CD4-positive, alpha-beta T cell treated with Interferon gamma for 1 hour (primary cell): ENCODE measurements at regions not wholly inside any gene's neighbourhood (a gene's known extent, or its start where the extent isn't known, plus 50 kb on each side); places are given as distances from the start of the nearest gene placed in this dataset.

Experiments
- DNase-seq: peaks from one replicate; pipeline ENCODE4 v3.0.0-alpha.2; 2020

DNA sequence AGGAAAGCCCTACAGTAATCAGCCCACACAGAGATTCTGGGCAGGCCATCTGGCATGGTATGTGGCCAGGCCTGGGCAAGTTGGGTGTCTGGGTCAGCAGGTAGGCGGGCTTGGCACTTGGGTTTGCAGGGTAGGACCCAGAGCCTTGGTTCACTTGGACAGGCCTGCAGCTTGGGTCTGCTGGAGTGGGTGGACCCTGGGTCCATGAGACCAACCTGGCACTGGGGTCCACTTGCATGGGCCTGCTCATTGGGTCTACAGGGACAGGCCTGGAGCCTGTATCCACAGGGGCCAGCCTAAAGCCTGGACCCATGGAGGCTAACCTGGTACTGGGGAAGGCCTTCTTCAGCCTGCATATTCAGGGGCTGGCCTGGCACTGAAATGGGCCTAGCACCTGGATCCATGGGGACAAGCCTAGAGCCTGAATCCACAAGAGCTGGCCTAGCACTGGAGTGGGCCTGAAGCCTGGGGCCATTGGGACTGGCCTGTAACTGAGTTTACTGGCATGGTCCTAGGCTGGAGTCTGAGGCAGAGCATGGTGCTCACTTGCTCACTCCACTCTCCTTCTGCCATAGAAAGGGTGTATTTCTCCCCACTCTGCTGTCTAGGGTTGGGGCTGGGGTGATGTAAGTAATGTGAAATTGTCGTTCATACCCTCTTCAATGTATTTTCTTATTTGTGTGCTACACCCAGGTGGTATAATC lies 315.0 kb downstream of the AHR start:
- no peak for DNase-seq

DNA sequence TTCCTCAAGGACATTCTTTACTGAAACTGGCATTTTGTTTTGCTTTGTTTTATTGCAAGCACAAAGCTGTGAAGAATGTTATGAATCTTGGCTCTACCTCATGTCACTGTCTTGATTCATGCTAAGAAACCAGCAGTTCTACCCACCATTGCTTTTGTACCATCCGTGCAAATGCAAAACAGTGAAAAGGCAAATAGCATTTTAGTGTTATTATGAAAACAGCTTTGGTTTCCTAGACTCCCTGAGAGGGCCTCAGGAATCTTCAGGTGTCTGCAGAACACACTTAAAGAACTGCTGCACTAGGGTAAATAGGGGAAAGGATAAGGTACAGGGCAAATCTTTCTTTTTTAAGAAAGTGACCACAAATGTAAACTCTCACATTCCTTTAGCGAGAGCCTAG lies 318.9 kb downstream of the AHR start:
- no peak for DNase-seq

DNA sequence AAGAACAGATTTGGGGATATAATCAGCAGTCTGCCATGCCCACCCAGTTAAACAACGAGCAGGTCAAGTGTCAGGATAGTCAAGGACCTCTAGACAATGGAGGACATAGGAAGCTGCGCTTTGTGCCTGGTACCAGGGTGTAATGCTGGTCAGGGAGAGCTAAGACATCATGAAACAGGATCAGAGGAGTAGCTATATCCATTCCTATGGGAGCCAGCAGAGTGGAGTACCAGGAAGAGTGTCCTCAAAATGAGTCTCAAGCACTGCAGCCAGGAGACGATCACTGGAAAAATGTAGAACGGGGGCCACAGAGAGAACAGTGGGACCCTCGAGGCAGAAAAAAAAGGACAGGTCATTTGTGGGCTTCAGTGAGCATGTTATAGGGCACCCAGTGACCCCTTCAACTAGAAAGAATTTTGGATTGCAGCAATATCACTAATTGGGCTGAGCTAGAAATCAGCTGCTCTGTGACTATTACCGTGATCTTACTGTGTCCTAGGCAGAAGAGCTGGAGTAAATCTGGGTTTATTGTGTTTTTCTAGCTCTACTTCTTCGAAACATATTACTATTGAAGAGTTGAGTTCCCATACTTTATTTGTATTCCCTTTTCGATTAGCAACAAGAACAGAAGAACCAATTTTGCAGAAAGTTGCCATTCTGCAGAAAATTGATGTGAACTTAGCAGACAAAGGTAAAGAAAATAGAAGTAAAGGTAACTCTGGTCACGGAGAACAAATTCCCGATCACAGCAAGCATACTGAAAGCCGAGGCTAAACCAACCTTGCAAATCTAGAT lies 319.6 kb downstream of the AHR start:
- no peak for DNase-seq

DNA sequence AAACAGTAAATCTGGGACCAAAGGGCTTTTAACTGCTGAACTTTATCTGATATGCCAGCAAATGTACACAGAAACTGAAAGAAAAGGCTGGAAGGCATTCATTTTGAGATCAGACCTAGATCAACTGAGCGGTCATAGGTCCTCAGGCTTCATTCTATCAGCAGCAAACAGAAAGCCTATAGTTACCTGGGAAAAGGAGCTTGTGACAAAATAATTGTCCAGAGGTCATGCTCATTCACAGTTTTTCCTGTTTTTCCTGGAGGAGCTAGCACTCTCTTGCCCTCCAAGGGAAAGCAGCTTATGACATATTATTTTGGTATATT lies 320.2 kb downstream of the AHR start:
- no peak for DNase-seq

DNA sequence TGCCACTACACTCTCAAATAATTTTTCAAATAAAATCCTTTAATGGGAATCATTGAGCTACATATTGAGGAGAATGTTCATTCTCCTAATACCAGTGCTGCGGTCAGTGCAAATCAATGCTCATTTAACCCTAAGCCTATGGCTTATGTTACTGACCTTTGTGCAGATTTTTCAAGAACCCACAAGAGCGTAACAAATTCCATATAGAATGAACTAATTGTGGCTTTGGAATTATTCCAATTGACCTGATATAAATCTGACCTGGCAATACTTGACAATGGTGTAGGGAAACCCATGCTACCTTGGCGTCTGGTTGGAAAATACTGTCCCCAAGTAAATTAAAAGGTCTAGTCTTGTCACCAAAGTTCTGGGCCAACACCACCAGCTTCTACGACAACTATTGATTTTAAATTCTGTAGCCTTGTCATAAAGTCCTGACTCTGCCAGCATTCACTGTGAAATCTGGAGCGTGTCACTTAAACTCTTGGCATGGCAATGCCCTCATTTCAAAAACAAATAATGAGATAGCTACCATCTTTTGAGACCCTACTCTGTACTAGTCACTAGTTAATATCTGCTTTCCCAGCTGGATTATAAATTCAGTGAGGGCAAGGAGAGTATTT lies 320.9 kb downstream of the AHR start:
- DNase-seq: no peak

DNA sequence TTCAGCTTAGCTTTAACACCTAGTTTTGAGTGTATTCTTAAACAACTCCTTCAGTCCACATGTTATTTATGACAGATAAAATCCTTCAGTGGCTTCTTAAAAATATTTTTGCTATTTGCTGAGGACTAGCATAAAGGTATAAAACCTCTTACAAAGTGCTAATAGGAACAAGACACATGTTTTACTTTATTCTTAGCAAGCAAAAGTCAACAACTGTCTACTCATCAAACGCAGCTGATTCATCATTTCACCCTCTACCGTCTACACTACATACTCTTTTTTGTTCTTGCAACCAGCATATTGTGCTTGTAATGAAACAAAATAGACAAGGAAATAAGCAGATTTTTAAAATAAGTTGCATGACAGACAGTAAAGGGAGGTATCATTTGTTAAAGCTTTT lies 319.7 kb downstream of the SNX13 start:
- DNase-seq: no peak

DNA sequence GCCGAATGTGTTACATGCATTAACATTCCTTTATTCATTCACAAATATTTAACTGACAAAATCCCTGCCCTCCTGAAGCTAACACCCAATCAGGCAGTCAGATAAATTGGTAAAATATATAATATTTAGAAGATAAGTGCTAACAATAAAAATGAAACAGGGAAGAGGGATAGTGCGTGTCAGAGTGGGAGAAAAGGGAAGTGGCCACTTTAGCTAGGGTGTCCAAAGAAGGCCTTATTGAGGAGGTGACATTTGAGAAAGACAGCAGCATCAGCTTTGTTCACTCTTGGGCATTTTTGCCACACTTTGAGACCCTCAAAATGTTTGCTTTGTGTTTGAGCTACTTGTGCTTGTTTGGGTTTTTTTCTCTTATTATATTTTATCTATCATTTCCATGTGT lies 317.8 kb downstream of the SNX13 start:
- no peak for DNase-seq

DNA sequence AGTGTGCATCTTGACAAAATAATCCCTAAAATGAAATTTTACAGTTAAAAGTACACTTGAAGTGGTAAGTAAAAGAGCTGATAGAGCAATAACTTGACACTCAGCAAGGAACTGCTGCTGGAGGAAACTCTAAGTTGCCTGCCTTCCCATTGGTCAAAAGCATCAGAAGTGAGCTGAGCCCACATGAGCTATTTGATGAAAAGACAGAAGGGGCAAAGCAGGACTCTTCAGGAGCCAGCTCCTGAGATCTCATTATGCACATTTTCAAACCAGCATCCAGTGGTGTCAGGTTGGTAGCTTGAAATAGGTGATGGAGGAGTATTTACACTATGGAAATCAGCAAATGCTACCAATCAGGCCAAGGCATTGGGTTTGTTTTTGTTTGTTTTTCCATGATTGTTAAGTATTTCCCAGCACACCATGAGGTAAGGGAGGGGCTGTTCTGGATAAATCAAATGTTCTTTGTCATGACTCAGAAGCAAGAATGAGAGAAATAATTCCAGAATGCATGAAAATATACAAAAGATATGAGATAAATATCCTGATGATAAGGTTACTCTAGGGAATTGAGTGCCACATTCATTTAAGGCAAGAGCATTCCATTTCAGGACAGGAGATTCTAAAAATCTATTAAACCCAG lies 316.6 kb downstream of the SNX13 start:
- DNase-seq: no peak

DNA sequence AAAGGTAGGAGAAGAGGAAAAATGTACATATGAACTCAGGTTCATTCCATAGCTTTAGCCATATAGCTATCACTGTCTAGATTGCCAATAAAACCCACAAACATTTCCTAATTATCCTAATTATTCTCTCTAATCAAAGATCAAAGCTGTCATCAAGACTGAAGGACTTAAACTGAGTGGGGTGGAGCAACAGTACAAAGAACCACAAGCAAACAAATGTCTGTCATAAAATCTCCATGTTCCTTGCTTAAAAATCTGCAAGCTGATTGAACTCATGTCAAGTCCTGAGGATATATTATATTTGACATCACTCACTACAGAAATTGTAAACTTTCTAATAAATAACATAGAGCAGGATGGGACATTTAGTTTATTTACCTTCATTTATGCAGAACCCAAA lies 315.9 kb downstream of the SNX13 start:
- no peak for DNase-seq

DNA sequence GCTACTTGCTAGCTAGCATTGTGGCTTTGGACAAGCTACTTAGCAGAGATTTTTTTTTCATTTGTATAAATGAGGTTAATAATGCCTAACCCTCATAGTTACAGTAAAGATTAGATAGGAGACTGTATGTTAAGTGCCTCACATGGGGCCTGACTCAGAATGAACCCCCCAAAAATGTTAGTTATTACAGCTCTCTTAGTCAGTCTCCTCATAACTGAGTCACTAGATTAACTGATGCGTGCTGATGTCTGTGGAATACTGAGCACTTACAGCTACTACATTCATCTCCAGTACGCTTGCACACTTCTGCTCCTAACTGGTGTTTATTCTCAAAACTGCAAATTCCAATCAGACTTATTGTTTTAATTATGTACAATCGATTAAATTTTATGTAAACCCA lies 315.3 kb downstream of the SNX13 start:
- DNase-seq: no peak

DNA sequence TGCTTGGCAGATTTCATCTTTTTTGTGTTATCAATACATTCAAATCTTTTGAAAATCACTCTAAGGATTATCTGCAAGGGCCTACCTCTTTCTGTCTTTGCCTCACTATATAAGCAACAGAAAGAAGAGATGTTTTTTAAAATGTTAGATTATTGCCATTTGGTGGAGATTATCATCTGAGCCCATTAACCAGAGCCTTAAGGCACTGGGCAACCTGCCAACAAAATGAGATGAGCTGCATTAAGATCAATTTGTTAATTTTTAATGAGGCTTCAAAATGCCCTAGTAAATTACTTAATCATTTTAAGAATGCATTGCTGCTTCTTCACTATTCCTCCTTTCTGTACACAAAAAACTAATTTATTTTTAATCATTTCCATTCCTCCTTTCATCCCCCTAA lies 314.1 kb downstream of the SNX13 start:
- no peak for DNase-seq

DNA sequence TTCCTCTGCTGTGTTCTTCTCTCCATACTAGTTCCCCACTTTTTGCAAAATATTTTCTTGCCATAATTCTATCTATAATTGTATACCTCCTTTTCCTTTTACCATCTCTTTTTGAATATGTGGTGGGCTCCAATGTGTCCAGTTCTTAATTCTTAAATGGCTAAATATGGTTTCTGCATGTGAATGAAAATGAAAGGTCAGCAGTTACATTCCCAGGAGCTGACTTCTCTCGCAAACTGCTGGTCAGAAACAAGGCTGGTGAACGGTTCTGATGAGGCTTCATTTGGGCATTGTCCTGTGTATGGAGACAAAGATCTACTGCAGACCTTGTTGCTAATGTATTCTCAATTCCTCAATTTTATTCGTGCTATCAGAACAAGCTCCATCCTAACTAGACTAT lies 309.2 kb downstream of the SNX13 start:
- no peak for DNase-seq

DNA sequence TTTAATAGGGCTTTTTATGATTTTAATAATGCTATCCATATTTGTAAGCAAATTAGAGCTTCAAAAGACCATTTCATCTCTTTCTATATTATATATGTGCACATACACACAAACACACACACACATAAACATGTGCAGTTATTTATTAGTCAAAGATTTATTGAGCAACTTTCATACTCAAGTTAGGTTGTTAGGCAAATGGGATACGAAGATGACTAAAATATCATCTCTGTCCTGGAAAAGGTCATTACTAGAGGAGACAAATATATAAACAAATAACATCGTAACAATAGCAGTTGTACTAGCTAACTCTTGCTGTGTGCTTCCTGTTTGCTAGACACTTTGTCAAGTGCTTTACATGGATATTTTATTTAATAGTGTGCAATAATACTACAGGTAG lies 307.9 kb downstream of the SNX13 start:
- DNase-seq: no peak

DNA sequence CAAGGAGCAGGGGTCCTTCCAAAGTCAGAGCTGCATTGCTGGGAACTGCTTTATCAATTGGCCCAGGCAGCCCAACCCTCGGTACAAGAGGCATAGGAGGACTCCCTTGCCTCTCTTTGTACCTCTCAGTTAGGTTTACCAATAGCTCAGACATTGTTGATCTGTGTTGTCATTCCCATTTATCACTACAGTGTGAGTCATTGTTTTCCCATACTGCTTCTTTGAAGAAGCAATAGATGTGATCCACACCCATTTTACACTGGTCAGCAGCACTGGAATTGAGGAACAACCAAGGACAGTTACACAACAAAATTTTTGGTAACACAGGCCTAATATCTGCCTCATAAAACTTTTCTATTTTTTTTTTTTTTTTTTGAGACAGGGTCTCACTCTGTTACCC lies 307.2 kb downstream of the SNX13 start:
- DNase-seq: no peak

DNA sequence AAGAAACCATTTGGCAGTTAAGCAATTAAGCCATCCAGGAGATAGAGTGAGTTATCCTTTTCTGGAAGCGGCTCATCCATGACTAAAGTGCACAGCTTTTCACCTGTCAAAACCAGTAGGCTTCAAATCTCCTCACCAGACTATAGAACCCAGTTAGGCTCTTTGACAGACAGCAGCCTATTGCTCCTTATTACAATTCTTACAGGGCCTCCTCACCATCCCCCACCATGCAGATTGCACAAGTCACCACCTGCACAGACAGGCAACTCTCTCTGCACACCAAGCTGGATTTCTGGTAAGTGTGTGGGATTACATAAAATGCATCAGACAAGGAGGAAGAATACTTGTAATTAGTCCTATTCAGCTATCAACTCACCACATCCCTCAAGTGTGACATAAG lies 301.6 kb downstream of the SNX13 start:
- DNase-seq: no peak

DNA sequence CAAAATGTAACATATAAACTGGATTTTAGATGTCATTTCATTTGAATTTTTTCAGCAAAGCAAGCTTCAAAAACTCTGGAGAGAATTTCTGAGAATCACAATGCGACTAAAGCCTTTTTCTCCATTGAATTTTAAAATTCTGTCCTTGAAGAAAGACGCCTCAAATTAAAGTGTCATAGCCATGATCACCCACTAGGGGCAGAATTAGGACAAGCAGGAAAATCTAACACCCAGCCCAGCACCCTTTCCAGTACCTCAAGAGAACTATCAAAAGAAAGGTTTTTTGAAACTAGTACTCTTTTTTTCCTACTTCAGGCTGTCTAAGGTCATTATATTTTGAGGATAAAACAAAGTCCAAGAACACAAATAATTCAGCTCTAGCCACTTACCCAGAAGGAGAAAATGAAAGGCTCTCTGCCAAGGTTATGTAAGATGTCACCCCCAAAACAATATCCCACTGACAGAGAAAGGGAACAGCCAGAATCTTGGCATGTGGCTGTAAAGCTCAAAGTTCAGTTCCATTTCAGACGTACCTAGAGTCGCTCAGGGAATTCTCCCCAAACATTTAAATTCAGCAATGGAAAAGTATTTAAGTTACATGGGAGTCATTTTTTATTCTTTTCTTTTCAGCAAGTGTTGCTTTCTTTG lies 299.4 kb downstream of the SNX13 start:
- no peak for DNase-seq

DNA sequence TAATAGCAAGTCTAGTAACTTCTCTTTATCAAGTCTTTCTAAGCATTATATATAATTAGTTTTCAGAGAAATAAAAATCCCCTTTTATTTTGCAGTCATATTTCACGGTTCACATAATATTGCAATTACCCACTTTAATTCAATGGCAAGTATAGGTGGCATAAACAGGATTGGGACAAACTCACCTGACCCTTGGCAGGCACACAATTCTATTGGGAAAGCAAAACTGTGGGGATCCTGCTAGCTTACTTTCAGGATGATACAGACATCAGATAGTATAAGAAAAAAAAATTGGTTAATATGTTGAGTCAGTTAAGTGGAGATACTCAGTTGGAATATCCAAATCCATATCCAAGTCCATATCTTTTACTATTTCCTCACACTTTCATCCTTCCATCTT lies 294.8 kb downstream of the SNX13 start:
- no peak for DNase-seq

DNA sequence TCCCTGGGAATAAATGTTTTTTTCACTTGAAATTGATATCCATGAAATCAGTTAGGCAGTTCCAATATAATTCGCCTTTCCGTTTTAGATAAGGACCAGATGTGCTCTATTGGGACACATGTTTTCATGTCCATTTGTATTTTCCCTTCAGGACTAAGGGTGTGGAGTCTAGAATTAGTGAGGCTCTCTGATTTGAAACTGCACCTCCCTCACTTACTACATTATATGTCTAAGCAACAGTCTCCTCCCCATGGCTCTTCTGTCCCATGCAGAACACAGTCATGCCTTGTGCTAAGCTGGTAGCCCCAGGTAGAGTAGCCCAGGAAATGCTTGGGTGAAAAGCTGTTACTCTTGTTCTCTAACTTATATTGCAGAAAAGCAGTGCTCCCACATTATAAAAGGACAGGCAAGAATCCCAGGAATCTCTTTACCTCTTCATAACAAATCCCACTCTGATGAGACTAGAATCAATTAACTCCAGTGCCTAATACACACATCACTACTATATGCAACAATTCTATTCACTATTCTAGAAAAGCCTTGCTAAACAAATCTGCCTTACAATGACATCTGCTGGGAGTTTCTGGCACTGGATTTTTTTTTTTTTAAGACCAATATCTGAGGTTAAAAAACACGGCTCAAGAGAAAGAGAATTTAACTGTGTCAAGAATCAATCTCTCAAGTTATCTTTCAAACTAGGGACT lies 293.9 kb downstream of the SNX13 start:
- no peak for DNase-seq

DNA sequence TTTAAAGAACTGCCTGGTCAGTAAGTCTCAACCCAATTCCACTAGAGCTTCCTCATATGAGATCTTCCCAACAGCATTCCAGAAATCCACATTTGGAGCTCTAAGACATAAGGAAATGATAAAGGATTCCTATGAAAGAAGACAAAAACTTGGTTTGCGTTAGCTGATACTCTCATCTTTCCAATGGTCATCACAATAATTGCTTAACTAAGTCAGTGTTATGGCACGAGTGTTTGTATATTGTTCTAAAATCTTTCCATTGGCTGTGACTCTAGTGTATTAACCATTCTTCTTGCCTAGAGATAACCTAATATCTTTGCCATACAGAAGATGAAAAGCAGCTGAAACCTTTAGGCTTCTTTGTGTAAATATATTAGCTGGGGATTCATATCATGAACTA lies 289.0 kb downstream of the SNX13 start:
- DNase-seq: no peak

DNA sequence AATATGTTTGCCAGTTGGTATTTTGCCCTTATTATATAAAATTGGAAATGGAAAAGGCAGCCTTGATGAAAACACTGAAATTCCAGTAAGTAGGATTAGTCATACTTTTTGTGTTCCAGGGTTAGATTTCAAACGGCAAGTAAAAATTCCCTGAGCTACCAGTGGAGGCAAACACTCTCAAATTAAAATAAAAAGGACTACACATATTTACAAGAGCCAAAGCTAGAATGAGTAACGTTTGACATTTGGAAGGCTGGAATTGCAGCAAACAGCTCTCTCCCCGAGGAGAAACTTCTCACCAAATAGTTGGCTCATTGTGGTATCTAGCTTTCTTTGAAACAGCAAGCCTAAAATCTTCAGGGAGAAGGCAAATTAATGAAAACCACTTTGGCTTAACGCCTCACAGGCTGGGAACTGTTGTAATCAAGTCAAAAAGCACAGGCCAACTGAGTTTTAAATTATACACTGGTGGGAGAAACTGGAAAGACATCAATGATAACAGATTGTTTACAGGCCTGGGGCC lies 288.4 kb downstream of the SNX13 start:
- DNase-seq: no peak

DNA sequence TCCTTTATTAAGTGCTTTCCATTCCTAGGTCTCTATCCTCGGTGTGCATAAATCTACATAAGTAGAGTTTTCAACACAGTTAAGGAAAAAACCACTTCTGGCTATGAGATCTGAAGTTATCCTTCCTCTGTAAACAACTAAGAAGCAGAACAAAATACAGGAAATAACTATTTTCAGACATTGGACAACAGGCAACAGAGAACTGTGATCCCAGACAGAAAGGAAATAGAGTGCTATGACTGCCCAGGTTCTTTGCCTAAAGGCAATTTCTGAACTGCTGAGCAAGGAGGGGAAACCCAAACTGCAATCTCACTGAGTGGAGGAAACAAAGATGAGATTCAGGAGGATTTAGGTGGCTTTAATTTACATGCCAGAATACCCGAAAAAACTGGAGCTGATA lies 285.4 kb downstream of the SNX13 start:
- DNase-seq: no peak

DNA sequence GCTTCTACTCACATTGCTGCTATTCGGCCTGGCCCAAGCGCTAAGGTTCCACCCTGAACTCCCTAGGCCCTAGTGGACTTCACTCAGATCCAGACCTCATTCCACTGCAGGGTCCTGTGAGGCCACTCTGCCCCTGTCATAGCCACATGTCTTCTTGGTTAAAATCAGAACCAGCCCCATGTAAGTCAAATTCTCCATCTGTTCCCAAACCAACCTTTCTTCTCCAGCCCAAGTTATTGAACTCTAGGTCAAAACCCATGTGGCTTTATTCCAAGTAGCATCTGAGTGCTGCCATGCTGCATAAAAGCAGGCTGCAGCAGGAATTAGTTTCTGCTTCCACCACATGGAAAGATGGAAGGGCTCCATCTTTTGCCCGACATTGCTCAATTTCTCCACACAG lies 281.2 kb downstream of the SNX13 start:
- no peak for DNase-seq

DNA sequence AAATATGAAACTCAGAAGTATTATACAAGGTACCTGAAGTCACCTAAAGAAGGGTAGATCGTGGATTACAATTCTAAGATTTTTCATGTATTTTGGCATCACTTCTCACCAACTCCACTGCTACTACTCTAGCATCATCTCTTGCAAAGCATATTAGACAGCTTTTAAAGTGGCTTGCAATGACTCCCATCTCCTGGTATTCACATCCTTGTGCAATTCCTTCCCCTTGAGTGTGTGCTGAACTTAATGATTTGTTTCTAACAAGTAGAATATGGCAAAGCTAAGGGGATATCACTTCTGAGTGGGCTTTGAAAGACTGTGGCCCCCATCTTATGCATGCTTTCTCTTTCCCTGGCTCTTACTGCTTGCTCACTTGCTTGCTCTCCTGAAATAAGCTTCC lies 280.2 kb downstream of the SNX13 start:
- DNase-seq: no peak
